Loucy (cell line): ENCODE measurements at regions not wholly inside any gene's neighbourhood (a gene's known extent, or its start where the extent isn't known, plus 50 kb on each side); places are given as distances from the start of the nearest gene placed in this dataset.

ENCODE experiments used
- H2AFZ ChIP-seq: fragments of 200-600 bp; sonication (generic); 2 replicates; pipeline ENCODE4 v1.6.0; 2016; ENCODE audit warnings: antibody characterized with exemption, mild to moderate bottlenecking, low read length, moderate library complexity
- H3F3A ChIP-seq: fragments of 200-600 bp; 2 replicates; pipeline ENCODE4 v1.6.0; 2016; ENCODE audit warnings: antibody characterized with exemption, low read depth, mild to moderate bottlenecking
- H3K27me3 ChIP-seq: fragments of 200-600 bp; sonication (generic); 2 replicates; pipeline ENCODE4 v1.6.1; 2014; ENCODE audit warnings: low read length, mild to moderate bottlenecking; ENCODE audit not compliant: insufficient read depth, poor library complexity, severe bottlenecking
- H3K36me3 ChIP-seq: fragments of 200-600 bp; sonication (generic); 2 replicates; pipeline ENCODE4 v1.6.1; 2016; ENCODE audit warnings: low read length; ENCODE audit not compliant: insufficient read depth
- H3K4me1 ChIP-seq: fragments of 200-600 bp; sonication (generic); 2 replicates; pipeline ENCODE4 v1.5.1; 2014; ENCODE audit warnings: low read length, mild to moderate bottlenecking; ENCODE audit not compliant: insufficient read depth, poor library complexity, severe bottlenecking
- H3K4me2 ChIP-seq: fragments of 200-600 bp; sonication (generic); 2 replicates; pipeline ENCODE4 v1.6.0; 2014; ENCODE audit warnings: antibody characterized with exemption, low read length, low read depth, mild to moderate bottlenecking; ENCODE audit not compliant: poor library complexity, severe bottlenecking
- H3K4me3 ChIP-seq: fragments of 200-600 bp; sonication (generic); 2 replicates; pipeline ENCODE4 v1.5.1; 2014; ENCODE audit warnings: low read length, mild to moderate bottlenecking, mixed read lengths; ENCODE audit not compliant: poor library complexity, severe bottlenecking
- H3K79me2 ChIP-seq: fragments of 200-600 bp; sonication (generic); 2 replicates; pipeline ENCODE4 v1.6.1; 2014; ENCODE audit warnings: low read length; ENCODE audit not compliant: insufficient read depth
- H3K9ac ChIP-seq: fragments of 200-600 bp; sonication (generic); 2 replicates; pipeline ENCODE4 v1.6.0; 2014; ENCODE audit warnings: mild to moderate bottlenecking, low read depth, low read length, moderate library complexity; ENCODE audit not compliant: poor library complexity, severe bottlenecking
- H3K9me2 ChIP-seq: fragments of 200-600 bp; sonication (generic); replicated peaks from 2 replicates; pipeline ENCODE4 v1.6.1; 2016; ENCODE audit warnings: low read depth, low read length, mixed read lengths
- H3K9me3 ChIP-seq: fragments of 200-600 bp; sonication (generic); 2 replicates; pipeline ENCODE4 v1.6.1; 2014; ENCODE audit warnings: mild to moderate bottlenecking, antibody characterized with exemption, low read length, low read depth; ENCODE audit not compliant: insufficient read depth
- H4K20me1 ChIP-seq: fragments of 200-600 bp; sonication (generic); 2 replicates; pipeline ENCODE4 v1.6.0; 2014; ENCODE audit warnings: antibody characterized with exemption, low read length, mild to moderate bottlenecking; ENCODE audit not compliant: insufficient read depth, poor library complexity, severe bottlenecking
- EZH2phosphoT487 ChIP-seq: fragments of 200-600 bp; IDR thresholded peaks from 2 replicates; pipeline ENCODE4 v1.6.1; 2018; ENCODE audit warnings: antibody characterized with exemption, mild to moderate bottlenecking, moderate library complexity, borderline replicate concordance
- TF ChIP-seq, protein P1 (sequence below): fragments of 200-600 bp; sonication (generic); conservative IDR thresholded peaks from 2 replicates; pipeline ENCODE4 v1.5.1; 2014; ENCODE audit warnings: mild to moderate bottlenecking, antibody characterized with exemption, low read length

DNA sequence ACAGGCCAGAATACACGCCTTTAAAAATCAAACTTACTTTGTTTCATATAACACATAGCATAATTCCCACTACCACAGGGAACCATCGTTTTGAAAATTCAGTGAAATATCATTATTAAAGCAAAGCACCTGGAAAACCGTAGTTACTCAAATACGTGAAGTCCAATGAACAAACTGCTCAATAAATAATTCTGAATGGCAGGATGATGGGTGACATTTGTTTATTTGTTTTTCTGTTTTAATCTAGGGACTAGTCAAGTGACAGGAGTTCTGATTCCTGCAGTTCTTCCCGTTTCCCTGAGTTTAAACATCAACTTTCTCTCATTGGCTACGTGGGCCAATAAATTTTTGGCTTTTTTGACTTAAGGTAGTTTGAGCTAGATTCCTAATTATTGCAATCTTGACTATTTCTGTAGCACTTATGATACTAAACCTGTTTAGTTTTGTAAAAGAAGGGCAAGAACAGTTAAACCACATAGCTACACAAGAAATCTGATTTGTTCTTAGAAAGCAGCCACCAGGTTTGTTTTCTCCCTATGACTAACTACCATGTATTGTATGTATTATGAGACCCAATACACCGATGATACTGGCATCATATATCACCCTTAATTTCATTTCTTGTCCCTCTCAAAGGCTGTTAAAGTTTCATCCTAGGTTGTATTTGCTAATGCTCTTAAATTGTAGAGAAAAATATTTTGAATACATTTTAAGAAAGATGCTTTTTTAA, 411.2 kb downstream of the SHQ1 start:
- Histone ChIP-seq H3F3A (no peaks in the 10 kb centered on the region), H3K4me3 (no peak overlapping the region), H3K9me2 (no peaks in the 10 kb centered on the region), H3K9me3 (no peaks in the 10 kb centered on the region), H3K4me1 (peaks cover 70% of the 10 kb centered on the region), H3K9ac (no peak overlapping the region), H3K36me3 (peaks cover 19% of the 10 kb centered on the region), H3K79me2 (peaks cover 100% of the 10 kb centered on the region), H3K4me2 (peak overlapping the region; percentile 90), H2AFZ (no peak overlapping the region), H4K20me1 (peaks cover 98% of the 10 kb centered on the region), H3K27me3 (no peaks in the 10 kb centered on the region)
- no peak for TF ChIP-seq EZH2phosphoT487
- TF ChIP-seq, protein P1, sequence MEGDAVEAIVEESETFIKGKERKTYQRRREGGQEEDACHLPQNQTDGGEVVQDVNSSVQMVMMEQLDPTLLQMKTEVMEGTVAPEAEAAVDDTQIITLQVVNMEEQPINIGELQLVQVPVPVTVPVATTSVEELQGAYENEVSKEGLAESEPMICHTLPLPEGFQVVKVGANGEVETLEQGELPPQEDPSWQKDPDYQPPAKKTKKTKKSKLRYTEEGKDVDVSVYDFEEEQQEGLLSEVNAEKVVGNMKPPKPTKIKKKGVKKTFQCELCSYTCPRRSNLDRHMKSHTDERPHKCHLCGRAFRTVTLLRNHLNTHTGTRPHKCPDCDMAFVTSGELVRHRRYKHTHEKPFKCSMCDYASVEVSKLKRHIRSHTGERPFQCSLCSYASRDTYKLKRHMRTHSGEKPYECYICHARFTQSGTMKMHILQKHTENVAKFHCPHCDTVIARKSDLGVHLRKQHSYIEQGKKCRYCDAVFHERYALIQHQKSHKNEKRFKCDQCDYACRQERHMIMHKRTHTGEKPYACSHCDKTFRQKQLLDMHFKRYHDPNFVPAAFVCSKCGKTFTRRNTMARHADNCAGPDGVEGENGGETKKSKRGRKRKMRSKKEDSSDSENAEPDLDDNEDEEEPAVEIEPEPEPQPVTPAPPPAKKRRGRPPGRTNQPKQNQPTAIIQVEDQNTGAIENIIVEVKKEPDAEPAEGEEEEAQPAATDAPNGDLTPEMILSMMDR, result no peak

DNA sequence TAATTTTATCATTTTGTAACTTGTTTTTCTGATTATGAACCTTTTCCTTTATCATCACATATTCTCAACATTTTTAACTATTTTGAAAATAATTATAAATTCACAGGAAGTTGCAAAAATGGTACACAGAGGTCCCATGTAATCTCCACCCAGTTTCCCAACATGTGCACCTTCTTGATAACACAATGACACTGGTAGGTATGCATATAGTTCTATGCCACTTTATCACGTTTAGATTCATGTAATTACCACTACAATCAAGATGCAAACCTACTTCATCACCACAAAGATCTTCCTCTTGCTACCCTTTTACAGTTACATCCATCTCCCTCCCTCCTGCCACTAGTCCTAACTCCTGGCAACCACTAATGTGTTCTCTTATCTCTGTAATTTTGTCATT, 413.9 kb downstream of the SHQ1 start:
- no peaks in the 10 kb centered on the region for H3K27me3 ChIP-seq
- H3F3A ChIP-seq, result no peaks in the 10 kb centered on the region
- H3K4me3 ChIP-seq, result no peak overlapping the region
- peaks cover 98% of the 10 kb centered on the region for H3K79me2 ChIP-seq
- TF ChIP-seq, protein P1, result no peak
- TF ChIP-seq EZH2phosphoT487, result no peak
- H3K4me1 ChIP-seq, result peaks cover 55% of the 10 kb centered on the region
- no peak overlapping the region for H2AFZ ChIP-seq
- peak overlapping the region; percentile 7 for H3K4me2 ChIP-seq
- no peaks in the 10 kb centered on the region for H3K9me3 ChIP-seq
- no peak overlapping the region for H3K9ac ChIP-seq
- peaks cover 95% of the 10 kb centered on the region for H4K20me1 ChIP-seq
- peaks cover 18% of the 10 kb centered on the region for H3K36me3 ChIP-seq
- H3K9me2 ChIP-seq, result no peaks in the 10 kb centered on the region

DNA sequence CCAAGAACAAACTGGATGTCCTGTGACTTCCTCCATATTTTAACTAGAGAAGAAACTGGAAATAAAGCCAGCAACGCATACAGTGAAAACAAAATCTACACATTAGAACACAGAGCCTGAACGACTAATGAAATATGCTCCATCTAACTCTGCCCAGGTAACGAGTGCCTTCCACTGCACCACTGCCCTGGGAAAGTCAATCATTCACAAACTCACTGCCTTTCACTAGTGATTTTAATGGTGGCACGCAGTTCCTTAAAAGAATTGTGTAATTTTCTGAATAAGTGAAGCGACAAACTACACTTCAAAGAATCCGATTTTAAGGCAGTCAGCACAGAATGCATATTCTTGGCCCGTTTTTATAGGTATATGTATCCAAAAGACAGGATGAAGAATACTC, 416.0 kb downstream of the SHQ1 start:
- Histone ChIP-seq H2AFZ (no peak overlapping the region), H3K27me3 (no peaks in the 10 kb centered on the region), H3K4me3 (no peak overlapping the region), H3K4me2 (peak overlapping the region; percentile 1), H3K9ac (no peak overlapping the region), H4K20me1 (peaks cover 95% of the 10 kb centered on the region), H3K36me3 (no peaks in the 10 kb centered on the region; the same call in none of the 2 replicates), H3F3A (peaks cover 8% of the 10 kb centered on the region; the same call in 1 of the 2 replicates), H3K9me3 (no peaks in the 10 kb centered on the region), H3K9me2 (no peaks in the 10 kb centered on the region), H3K4me1 (peaks cover 56% of the 10 kb centered on the region), H3K79me2 (peaks cover 98% of the 10 kb centered on the region)
- TF ChIP-seq, protein P1, result no peak
- no peak for TF ChIP-seq EZH2phosphoT487
